ENCODE measurements at regions not wholly inside any gene's neighbourhood (a gene's known extent, or its start where the extent isn't known, plus 50 kb on each side); places are given as distances from the start of the nearest gene placed in this dataset.
A peak's percentile ranks its signal among the peaks of the same experiment; 100 is the strongest.
"Not testable (repeated sequence)": the region's sequence is repeated elsewhere in the genome, so short reads cannot be mapped to it uniquely, and the experiment has no call there.

DNA sequence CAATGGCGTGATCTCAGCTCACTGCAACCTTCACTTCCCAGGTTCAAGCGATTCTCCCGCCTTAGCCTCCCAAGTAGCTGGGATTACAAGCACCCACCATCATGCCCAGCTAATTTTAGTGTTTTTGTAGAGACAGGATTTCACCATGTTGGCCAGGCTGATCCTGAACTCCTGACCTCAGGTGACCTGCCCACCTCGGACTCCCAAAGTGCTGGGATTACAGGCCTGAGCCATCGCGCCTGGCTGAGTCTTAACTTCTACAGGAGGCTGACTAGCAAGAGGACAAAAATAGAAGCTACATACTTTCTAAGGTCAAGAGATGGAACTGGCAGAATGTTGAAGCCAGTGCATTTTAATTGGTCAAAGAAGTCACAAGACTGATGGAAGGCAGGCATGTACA is 2296.2 kb upstream of the RAG2 start:
- not testable (repeated sequence) for DNase-seq (ENCODE audit: low spot score)

GRCh38 chr11:38884145-38884865 is 2286.3 kb upstream of the RAG2 start:
- no peak for DNase-seq (ENCODE audit: low spot score)

- no peak for DNase-seq (ENCODE audit: low spot score)
Observed at GRCh38 chr11:38867338-38867737, 2269.3 kb upstream of the RAG2 start.

DNA sequence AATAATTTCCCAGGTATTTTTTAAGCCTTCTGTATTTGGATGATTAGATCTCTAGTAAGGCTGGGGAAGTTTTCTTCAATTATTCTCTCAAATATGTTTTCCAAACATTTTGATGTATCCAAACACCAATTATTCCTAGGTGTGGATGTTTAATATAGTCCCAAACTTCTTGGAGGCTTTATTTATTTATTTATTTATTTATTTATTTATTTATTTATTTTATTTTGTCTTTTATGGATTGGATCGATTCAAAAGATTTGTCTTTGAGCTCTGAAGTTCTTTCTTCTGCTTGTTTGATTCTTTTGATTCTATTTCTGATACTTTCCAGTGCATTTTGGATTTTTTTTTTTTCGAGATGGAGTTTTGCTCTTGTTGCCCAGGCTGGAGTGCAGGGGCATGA is 2267.9 kb upstream of the RAG2 start:
- no peak for DNase-seq (ENCODE audit: low spot score)

- DNase-seq (ENCODE audit: low spot score) = no peak
Observed at GRCh38 chr11:38842991-38843390, 2245.0 kb upstream of the RAG2 start.

DNA sequence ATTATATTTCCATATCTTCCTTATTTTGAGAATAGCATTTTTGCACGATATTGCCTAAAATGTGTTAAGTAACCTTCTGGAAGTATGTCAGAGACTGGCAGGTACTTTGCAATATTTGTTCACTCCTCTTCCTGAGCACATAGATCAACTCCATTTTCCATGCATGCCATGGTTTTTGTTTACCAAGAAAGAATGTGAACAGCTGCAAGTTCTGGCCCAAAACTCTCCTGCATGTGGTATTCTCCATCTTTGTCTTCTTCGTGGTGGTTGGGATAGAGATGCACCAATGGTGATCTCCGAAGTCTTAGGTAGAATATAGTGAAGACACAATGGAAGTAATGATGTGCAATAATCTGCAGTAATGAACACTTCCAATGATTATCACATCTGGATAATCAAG is 2241.0 kb upstream of the RAG2 start:
- DNase-seq (ENCODE audit: low spot score) = no peak

- DNase-seq (ENCODE audit: low spot score) = no peak
Observed at GRCh38 chr11:38835966-38836365, 2237.9 kb upstream of the RAG2 start.

DNA sequence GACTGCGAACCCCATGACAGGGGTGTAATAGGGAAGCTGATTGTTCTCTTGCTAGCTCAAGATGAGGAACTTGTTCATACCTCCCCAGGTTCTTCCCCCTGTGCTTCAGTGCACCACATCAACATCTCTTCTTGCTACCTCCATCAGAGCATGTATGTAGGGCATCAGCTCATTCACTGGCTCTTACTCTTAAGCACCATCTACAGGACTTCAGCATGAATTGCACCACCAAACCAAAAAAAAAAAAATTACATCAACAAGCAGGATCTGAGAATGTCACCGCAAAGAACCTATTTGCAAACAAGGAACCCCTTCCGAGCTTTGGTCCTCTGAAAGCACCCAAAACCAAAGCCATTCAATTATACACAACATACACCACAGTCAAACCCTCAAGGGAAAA is 2226.5 kb upstream of the RAG2 start:
- DNase-seq (ENCODE audit: low spot score) = no peak

DNA sequence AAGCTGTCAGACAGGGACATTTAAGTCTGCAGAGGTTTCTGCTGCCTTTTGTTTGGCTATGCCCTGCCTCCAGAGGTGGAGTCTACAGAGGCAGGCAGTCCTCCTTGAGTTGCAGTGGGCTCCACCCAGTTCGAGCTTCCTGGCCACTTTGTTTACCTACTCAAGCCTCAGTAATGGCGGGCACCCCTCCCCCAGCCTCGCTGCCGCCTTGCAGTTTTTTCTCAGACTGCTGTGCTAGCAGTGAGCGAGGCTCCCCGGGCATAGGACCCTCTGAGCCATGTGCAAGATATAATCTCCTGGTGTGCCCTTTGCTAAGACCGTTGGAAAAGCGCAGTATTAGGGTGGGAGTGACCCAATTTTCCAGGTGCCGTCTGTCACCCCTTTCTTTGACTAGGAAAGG is 2223.8 kb upstream of the RAG2 start:
- not testable (repeated sequence) for DNase-seq (ENCODE audit: low spot score)

DNA sequence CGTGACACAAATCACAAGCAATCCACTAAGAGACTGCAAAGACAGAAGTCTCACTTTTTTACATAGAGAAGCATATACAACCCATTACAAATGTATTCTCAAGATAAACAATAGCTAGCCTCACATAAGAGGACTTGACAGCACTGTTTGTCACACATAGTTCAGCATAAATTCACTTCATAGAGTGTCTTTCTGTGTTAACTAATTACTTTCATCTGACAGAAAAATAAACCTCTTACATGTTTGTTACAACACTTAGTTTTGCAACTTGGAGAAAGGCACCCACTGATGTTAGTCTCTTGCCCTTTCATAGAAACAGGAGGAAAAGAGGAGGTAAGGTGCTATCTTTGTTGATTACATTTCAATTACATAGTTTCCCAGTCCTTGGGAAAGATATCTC is 2221.9 kb upstream of the RAG2 start:
- no peak for DNase-seq (ENCODE audit: low spot score)

DNA sequence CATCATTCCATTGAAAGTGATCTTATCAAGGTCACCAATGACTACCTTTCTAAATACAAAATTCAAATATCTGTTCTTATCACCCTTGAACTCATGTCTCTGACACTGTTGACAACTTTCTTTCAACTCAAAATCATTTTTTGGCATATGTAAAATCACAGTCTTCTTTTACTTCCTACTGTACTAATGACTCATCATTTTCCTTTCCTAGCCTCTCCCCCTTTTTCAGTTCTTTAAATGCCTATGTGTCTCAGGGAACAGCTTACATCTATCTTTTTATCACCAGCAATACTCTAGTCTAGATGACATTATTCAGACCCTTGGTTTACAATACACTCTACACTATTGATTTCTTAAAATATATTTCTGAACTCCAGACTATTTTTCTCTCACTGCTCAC is 2220.7 kb upstream of the RAG2 start:
- DNase-seq (ENCODE audit: low spot score) = no peak

- no peak for DNase-seq (ENCODE audit: low spot score)
Observed at GRCh38 chr11:38814670-38815069, 2216.6 kb upstream of the RAG2 start.

GRCh38 chr11:38809521-38809920 is 2211.5 kb upstream of the RAG2 start:
- DNase-seq (ENCODE audit: low spot score) = no peak

- DNase-seq (ENCODE audit: low spot score) = no peak
Observed at GRCh38 chr11:38796281-38796680, 2198.2 kb upstream of the RAG2 start.

DNA sequence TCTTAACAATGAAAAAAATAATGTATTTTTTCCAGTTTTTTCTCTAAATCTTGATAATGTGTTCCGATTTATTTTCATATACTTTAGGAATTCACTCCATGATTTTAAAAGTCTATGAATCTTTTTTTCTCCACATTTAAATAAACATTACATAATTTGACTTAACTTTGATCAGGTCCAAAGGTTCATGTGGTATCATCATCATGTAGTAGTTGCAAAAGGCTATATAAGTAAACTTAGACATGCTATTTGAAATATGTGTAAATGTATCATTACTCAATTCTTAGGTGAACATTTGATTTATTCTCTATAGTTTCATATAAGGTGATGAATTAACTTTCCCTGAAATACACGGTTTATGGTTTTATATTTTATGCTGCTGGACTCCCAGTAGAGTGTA is 2197.0 kb upstream of the RAG2 start:
- no peak for DNase-seq (ENCODE audit: low spot score)

DNA sequence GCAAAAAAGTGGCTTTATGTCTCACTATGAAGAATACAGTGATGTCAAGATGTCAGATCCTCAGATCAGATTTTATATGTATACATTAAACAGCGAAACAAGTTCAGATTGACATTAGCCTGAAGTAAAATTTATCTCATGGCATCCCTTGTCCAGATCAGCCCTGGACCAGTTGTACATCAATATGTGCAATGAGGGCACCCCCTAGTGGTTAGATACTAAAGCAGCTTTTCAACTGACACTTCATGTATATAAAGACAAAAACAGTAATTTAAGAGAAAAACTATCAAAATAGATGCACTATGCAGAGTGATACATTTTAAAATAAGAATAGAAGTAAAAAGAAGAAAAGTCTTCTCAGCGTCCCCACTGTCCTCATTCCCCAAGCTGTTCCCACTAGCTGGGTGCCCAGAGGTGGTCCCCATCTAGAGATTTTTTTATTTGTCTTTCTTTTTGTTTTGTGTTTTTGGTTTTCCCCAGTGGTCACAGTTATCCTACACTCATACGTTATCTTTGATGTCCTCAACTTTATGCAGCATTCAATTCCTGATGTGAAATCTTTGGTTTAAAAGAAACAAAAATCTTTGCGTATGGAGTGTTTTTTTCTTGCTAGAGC is 2193.4 kb upstream of the RAG2 start:
- DNase-seq (ENCODE audit: low spot score) = peak; percentile 32

DNA sequence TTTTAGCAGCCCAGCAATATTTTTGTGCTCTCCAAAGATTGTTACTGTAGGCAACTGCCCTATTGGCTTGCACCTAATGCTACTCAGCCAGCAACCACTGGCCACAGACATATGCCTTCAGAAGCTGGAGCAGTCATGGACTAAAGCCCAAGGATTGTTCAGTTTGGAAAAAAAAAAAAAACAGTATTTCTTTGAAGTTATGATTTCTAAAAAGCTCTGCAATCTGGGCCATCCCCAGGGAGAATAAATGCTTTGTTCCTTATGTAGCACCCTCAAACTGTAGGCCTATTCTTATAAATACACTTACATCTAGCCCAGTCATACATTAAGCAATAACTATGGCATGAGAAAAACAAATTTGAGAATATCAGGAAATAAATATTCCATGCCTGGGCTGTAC is 2190.5 kb upstream of the RAG2 start:
- no peak for DNase-seq (ENCODE audit: low spot score)

- no peak for DNase-seq (ENCODE audit: low spot score)
Observed at GRCh38 chr11:38784164-38784563, 2186.1 kb upstream of the RAG2 start.

DNA sequence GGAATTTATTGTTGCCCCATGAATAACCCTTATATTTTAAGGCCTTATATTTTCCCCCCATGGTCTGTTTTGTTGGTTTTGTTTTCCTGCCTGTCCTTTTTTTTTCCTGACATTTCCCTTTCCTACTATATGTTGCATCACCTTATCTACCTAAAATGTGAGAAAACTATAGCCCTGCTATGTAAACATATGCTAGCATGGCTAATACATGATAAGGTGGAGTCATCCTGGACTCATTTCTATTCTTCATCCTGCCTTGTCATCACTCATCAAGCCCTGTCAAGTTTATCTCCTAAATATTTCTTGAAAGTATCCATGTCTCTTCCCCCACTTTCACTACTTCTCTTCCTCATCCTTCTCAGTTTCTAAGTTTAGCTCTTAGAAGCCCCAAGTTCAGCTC is 2168.8 kb upstream of the RAG2 start:
- no peak for DNase-seq (ENCODE audit: low spot score)

DNA sequence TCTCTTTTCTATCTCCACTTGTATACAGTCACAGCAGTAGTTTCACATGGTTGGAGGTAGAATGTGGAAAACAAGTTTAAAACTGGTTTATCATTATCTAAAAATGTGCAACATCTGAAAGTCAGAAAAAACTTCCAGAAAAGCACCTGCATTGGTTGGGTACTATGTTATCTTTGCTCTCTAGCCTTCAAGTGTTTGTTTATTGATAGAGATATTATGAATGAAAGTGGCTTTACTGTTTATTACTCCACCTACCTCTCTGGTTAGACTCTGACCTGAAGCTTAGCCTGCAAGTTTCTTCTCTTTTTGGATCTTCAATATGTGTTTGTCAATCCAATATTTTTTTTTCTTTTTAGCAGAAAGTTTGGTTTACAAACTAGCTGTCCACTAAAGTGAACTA is 2161.4 kb upstream of the RAG2 start:
- no peak for DNase-seq (ENCODE audit: low spot score)

GRCh38 chr11:38756537-38756936 is 2158.5 kb upstream of the RAG2 start:
- DNase-seq (ENCODE audit: low spot score) = no peak

GRCh38 chr11:38751421-38751820 is 2153.4 kb upstream of the RAG2 start:
- DNase-seq (ENCODE audit: low spot score) = no peak

GRCh38 chr11:38746516-38746915 is 2148.5 kb upstream of the RAG2 start:
- DNase-seq (ENCODE audit: low spot score) = not testable (repeated sequence)

DNA sequence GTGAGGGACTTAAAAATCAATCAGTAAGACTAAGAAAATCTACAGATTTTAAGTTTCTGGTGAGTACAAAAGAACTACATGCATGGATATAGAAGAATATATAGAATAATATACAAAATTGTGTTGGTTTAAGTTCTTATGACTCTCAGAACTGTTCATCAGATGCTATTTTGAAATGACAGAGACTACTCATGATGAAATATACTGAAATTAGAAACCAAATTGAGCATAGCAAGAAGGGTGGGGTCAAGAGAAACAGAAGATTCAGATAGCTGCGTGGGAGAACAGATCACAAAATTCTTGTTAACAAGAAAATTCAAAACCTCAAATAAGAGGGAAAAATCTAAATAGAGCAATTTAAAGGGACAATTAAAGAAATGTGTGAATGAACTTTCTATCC is 2125.3 kb upstream of the RAG2 start:
- DNase-seq (ENCODE audit: low spot score) = no peak
